Ishikawa (cell line): ENCODE measurements at regions not wholly inside any gene's neighbourhood (a gene's known extent, or its start where the extent isn't known, plus 50 kb on each side); places are given as distances from the start of the nearest gene placed in this dataset.

Source experiments
- CREB1 ChIP-seq: IDR thresholded peaks from 2 replicates; pipeline ENCODE4 v1.6.1; 2012; ENCODE audit warnings: low read depth
- EP300 ChIP-seq: IDR thresholded peaks from 2 replicates; pipeline ENCODE4 v1.6.1; 2012; ENCODE audit warnings: borderline replicate concordance
- FOXM1 ChIP-seq: IDR thresholded peaks from 2 replicates; pipeline ENCODE4 v1.6.1; 2012; ENCODE audit warnings: low read depth, borderline replicate concordance
- RAD21 ChIP-seq: IDR thresholded peaks from 2 replicates; pipeline ENCODE4 v1.6.1; 2012; ENCODE audit warnings: low read depth
- REST ChIP-seq: IDR thresholded peaks from 2 replicates; pipeline ENCODE4 v1.6.1; 2012; ENCODE audit warnings: low read depth, mild to moderate bottlenecking
- TAF1 ChIP-seq: IDR thresholded peaks from 2 replicates; pipeline ENCODE4 v1.6.1; 2012; ENCODE audit warnings: low read depth, mild to moderate bottlenecking
- TCF12 ChIP-seq: IDR thresholded peaks from 2 replicates; pipeline ENCODE4 v1.6.1; 2012; ENCODE audit warnings: low read depth

- no peak for TF ChIP-seq EP300
- no peak for TF ChIP-seq TAF1
- no peak for TF ChIP-seq TCF12
- no peak for TF ChIP-seq FOXM1
- no peak for TF ChIP-seq REST
- no peak for TF ChIP-seq CREB1
- TF ChIP-seq RAD21: no peak
Observed at GRCh38 chr4:3712936-3713335, 53.2 kb upstream of the ADRA2C start.
